AG04449 (cell line): ENCODE measurements at regions not wholly inside any gene's neighbourhood (a gene's known extent, or its start where the extent isn't known, plus 50 kb on each side); places are given as distances from the start of the nearest gene placed in this dataset.

Source experiments
- CTCF ChIA-PET: fragments of 350-600 bp; formaldehyde crosslinking; extraction: SDS; loops from one replicate; lab custom pipeline; 2021; ENCODE audit warnings: antibody characterized with exemption; lab: Yijun Ruan, JAX
- POLR2A ChIA-PET: fragments of 400-600, 350-600 bp; formaldehyde crosslinking; extraction: SDS; loops from one replicate; lab custom pipeline; 2020; ENCODE audit warnings: antibody characterized with exemption, inconsistent platforms; lab: Yijun Ruan, JAX
- DNase-seq: peaks from one replicate; pipeline ENCODE4 v3.0.0-alpha.2; 2010; ENCODE audit warnings: low read depth, low spot score
- H3K4me3 ChIP-seq: 2 replicates; pipeline ENCODE4 v1.5.1; 2011; ENCODE audit warnings: low read depth, mild to moderate bottlenecking, control low read depth, low read length
- TF ChIP-seq, protein P1 (sequence below): IDR thresholded peaks from one replicate; pipeline ENCODE4 v1.5.1; 2011; ENCODE audit warnings: mild to moderate bottlenecking, moderate library complexity, low read length, control low read depth, inconsistent platforms; ENCODE audit not compliant: insufficient read depth; ENCODE audit errors: missing control alignments

DNA sequence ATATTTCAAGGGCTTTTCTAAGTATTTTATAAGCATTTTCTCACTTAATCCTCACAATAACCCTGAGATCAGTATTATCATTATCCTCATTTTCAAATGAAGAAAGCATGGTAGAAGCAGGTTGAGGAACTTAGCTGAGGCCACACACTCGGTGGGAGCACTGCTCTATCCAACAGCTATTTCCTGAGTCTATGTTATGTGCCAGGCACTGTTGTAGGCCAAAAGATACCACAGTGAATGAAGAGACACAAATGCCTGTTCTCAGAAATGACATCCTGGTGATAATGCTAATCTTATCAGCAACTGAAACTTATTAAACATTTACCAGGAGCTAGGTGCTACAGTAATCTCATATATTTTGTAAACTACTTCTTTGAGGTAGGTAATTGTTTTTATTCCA is 553.9 kb upstream of the ARGLU1 start:
- no peak overlapping the region for H3K4me3 ChIP-seq
- no peak for DNase-seq
- POLR2A ChIA-PET: no interaction called here
- TF ChIP-seq, protein P1, sequence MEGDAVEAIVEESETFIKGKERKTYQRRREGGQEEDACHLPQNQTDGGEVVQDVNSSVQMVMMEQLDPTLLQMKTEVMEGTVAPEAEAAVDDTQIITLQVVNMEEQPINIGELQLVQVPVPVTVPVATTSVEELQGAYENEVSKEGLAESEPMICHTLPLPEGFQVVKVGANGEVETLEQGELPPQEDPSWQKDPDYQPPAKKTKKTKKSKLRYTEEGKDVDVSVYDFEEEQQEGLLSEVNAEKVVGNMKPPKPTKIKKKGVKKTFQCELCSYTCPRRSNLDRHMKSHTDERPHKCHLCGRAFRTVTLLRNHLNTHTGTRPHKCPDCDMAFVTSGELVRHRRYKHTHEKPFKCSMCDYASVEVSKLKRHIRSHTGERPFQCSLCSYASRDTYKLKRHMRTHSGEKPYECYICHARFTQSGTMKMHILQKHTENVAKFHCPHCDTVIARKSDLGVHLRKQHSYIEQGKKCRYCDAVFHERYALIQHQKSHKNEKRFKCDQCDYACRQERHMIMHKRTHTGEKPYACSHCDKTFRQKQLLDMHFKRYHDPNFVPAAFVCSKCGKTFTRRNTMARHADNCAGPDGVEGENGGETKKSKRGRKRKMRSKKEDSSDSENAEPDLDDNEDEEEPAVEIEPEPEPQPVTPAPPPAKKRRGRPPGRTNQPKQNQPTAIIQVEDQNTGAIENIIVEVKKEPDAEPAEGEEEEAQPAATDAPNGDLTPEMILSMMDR: no peak
- CTCF ChIA-PET: no interaction called here

DNA sequence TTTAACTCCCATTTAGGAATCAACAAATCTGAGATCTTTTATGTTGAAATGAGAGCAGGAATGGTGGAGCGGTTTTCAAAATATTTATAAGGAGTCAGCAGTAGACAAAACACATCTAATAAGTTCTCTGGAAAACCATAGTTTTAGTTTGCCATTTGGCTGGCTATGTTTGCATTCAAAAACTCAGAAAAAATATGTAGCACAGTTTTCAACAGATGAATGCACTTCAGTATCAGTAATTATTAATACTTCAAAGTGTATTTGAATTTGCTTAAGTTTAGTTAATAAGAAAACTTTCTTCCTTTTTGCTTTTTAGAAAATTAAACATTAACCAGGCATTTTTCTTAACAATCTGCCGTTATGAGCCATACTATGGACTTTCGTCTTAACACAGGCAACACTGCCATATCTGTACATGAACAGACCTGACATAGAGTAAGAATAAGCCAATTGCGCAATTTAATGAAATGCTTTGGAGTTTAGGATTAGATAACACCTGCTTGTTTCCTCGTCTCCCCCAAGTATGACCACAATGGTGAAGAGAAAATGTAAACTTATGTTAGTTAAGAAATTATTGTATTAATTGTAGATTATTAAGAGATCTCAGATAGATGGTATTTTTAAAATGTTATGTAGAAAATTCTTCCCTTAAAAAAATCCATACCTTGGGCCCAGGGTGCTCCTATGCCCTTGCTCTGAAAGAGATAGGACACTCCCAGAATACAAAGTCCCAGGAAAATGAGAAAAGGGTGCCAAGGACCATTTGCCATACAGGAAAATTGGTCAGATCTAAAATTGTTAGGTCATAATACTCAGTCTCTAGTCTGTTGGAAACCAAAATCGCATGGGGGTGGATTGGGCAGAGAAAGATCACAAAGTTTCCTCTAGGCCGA is 552.3 kb upstream of the ARGLU1 start:
- TF ChIP-seq, protein P1: no peak
- CTCF ChIA-PET: no interaction called here
- POLR2A ChIA-PET: no interaction called here
- no peak overlapping the region for H3K4me3 ChIP-seq
- no peak for DNase-seq

DNA sequence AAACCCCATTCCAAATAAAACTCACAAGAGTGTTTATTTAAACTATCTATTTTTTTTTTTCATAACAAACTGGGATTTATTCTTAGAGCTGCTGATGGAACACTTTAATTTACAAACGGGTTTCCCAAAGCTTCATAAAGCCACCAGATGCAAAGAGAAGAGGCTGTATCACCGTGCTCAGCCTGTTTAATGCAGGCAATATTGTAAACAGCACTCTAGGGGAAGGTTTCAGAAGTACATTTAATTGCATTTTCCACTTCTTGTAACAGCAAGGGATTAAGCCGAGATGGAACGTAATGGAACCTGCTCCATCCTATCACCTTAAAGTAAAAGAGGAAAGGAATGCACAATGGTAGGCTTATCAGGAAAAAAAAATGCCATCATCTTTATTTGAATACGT is 550.6 kb upstream of the ARGLU1 start:
- no peak for DNase-seq
- ChIA-PET POLR2A (no interaction called here), CTCF (no interaction called here)
- H3K4me3 ChIP-seq: no peak overlapping the region
- TF ChIP-seq, protein P1: no peak

DNA sequence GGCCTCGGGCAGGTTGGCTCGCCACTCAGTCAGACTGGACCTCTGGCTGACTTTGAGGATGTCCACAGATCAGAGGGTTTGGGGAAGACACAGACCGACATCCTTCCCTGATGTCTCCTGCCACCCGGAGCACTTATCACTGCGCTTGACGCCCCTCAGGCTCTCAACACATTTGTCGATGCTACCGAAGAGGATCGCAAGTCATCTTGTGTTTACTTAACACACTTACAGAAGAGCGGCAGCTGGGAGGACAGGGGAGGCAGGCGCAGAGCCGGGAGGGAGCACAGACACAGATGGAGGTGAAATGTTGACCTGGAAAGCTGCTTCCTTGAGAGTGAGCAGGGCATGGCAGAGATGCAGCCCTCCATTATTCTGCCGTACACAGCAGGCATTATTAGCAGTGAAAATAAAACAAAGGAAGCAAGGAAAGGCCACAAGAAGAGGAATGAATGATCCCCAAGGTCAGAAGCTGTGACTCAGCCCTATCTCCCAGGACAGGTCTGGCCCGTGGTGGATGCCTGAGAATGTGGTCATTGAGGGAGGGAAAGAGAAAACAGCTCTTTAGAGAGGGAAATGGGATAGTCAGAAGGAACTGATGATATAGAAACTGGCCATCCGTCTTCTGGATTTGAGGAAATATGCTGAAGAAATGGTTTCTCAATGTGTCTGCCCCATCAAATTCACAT is 549.5 kb upstream of the ARGLU1 start:
- CTCF ChIA-PET: no interaction called here
- TF ChIP-seq, protein P1: no peak
- H3K4me3 ChIP-seq: no peak overlapping the region
- POLR2A ChIA-PET: no interaction called here
- no peak for DNase-seq

DNA sequence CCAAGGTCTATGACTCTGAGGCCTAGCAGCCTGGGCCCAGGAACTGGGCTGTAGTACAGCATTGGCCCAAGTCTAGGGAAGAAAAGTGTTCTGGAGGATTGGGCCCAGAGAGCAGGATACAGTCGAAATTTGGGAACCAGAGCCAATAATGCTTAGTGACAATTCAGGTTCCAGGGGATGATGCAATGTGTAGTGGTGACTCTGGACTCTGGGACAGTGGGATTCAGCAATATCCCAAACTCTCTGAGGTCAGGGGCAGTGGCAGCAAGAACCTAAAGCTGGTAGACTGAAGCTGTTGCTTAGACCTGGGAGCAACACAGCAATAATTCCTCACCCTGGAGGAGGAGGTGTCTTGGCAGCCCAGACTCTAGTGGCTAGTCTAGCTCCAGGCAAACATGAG is 545.5 kb upstream of the ARGLU1 start:
- H3K4me3 ChIP-seq: no peak overlapping the region

DNA sequence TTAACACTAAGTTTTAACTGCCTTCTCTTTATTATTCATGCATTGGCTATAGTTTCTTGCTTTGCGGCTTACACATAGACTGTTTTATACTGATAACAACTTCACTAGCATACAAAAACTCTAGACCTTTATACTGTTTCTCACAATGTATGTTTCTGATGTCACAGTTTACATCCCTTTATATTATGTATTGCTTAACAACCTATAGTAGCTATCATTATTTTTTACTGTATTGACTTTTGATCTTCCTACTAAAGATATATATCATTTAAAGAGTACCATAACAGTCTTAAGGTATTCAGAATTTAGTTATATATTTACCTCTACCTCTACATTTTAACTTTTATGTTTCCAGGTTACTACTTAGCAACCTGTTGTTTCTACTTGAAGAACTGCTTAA is 543.3 kb upstream of the ARGLU1 start:
- no peak overlapping the region for H3K4me3 ChIP-seq
- POLR2A ChIA-PET: no interaction called here
- TF ChIP-seq, protein P1: no peak
- no peak for DNase-seq
- CTCF ChIA-PET: no interaction called here

More for the DNA sequence above, 545.5 kb upstream of the ARGLU1 start:
- CTCF ChIA-PET: no interaction called here
- no peak for DNase-seq
- TF ChIP-seq, protein P1: no peak
- POLR2A ChIA-PET: no interaction called here
